ENCODE measurements at regions not wholly inside any gene's neighbourhood (a gene's known extent, or its start where the extent isn't known, plus 50 kb on each side); places are given as distances from the start of the nearest gene placed in this dataset.

DNA sequence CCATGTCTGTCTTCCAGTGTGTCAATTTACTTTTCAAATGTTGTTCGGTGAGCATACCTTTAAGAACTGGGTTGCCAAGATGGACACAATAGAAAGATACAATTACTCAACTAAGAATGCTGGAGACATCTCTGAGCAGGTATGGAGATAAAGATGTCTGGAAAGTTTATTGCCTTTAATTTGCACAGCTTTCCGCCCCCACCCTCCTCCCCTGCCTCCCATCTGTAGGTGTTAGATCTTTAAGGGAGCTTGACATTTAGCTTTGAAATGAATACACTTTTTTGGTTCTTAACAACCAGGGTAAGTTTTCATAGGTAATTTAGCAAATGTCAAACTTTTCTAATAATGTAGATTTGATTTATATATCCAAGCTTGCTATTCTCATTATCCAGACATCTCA is 104.4 kb downstream of the BTBD3 start:
- Histone ChIP-seq H2AFZ (ENCODE audit: insufficient read depth, low read depth, low read length, poor library complexity, severe bottlenecking) (no peak overlapping the region), H3K36me3 (replicated peaks in 1 of 2; ENCODE audit: control extremely low read depth in 1 of 2, control insufficient read depth in 1 of 2, extremely low read depth in 1 of 2, insufficient read depth in 2 of 2, low read length in 1 of 2) (no peaks in the 10 kb centered on the region), H3K9ac (ENCODE audit: low read length) (no peak overlapping the region), H3K4me1 (ENCODE audit: control insufficient read depth in 2 of 2, insufficient read depth in 2 of 2, low read length in 2 of 2) (peaks cover 13 to 21% of the 10 kb centered on the region in 2 donors), H3K4me3 (ENCODE audit: control extremely low read depth in 1 of 5, extremely low read depth in 1 of 5, insufficient read depth in 1 of 5, low read depth in 2 of 5, low read length in 4 of 5) (no peak overlapping the region), H3K9me3 (ENCODE audit: control extremely low read depth in 1 of 3, control insufficient read depth in 2 of 3, insufficient read depth in 1 of 3, low read length in 2 of 3) (no peaks in the 10 kb centered on the region), H4K20me1 (ENCODE audit: control insufficient read depth, insufficient read depth, low read length, poor library complexity, severe bottlenecking) (no peaks in the 10 kb centered on the region), H3K79me2 (ENCODE audit: control insufficient read depth, insufficient read depth, low read length) (no peaks in the 10 kb centered on the region), H3K4me2 (replicated peaks; ENCODE audit: low read depth, low read length, poor library complexity, severe bottlenecking) (no peak overlapping the region), H3K27me3 (replicated peaks in 1 of 4; ENCODE audit: control extremely low read depth in 1 of 4, control insufficient read depth in 3 of 4, insufficient read depth in 4 of 4, low read length in 3 of 4) (no peaks in the 10 kb centered on the region), H3K27ac (ENCODE audit: low read length in 2 of 2) (no peak overlapping the region)
- no peaks in the 10 kb centered on the region for H3K27me3 Mint-ChIP-seq
- CTCF ChIA-PET: no interaction called here
- POLR2A ChIA-PET: no interaction called here
- intact Hi-C loops (cut with micrococcal nuclease): no loop called here
- no peak for DNase-seq
- no peak for TF ChIP-seq EZH2 (IDR thresholded peaks at IDR 0.05; ENCODE audit: borderline replicate concordance, insufficient read depth, low read depth, low read length, poor library complexity, severe bottlenecking)
- TF ChIP-seq, protein P1, sequence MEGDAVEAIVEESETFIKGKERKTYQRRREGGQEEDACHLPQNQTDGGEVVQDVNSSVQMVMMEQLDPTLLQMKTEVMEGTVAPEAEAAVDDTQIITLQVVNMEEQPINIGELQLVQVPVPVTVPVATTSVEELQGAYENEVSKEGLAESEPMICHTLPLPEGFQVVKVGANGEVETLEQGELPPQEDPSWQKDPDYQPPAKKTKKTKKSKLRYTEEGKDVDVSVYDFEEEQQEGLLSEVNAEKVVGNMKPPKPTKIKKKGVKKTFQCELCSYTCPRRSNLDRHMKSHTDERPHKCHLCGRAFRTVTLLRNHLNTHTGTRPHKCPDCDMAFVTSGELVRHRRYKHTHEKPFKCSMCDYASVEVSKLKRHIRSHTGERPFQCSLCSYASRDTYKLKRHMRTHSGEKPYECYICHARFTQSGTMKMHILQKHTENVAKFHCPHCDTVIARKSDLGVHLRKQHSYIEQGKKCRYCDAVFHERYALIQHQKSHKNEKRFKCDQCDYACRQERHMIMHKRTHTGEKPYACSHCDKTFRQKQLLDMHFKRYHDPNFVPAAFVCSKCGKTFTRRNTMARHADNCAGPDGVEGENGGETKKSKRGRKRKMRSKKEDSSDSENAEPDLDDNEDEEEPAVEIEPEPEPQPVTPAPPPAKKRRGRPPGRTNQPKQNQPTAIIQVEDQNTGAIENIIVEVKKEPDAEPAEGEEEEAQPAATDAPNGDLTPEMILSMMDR (IDR thresholded peaks at IDR 0.05): no peak
- H3K27ac Mint-ChIP-seq: no peak overlapping the region
- no peaks in the 10 kb centered on the region for H3K9me3 Mint-ChIP-seq (ENCODE audit: insufficient read depth)
- peaks cover 18% of the 10 kb centered on the region for H3K4me1 Mint-ChIP-seq
- ATAC-seq (ENCODE audit: low read depth): no peak
- no CpG with 5 or more reads among the region's 2 CpGs for WGBS (ENCODE audit: insufficient coverage)
- H3K4me3 Mint-ChIP-seq: no peak overlapping the region

DNA sequence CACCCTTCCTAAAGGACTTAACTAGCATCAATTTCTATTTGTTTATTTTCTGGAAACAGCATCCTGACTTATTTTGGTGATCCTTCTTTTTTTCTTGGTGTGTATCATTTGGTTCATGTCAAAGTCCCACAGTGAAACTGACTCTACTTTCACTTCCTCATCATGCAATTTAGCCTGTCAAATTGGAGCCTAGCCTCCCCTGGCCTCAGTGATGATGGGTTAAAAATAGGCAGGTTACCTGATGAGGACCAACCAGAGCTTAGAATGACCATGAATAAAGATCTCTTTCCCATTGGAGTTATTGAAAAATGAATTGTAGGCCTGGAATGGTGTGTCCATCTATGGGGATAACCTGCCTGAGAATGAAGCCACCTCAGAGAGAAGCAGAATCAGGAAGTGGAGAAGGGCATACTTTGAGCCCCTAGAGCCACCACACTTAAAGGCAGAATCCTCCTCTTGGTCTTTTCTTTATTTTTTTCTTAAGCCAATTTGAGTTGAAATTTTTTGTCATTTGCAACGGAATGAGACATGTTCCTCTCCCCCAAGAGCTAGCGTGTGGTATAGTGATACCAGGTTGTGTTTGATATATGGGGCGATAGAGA is 105.6 kb downstream of the BTBD3 start:
- peaks cover 13 to 21% of the 10 kb centered on the region in 2 donors for H3K4me1 ChIP-seq (ENCODE audit: control insufficient read depth in 2 of 2, insufficient read depth in 2 of 2, low read length in 2 of 2)
- H3K9me3 ChIP-seq (ENCODE audit: control extremely low read depth in 1 of 3, control insufficient read depth in 2 of 3, insufficient read depth in 1 of 3, low read length in 2 of 3): no peaks in the 10 kb centered on the region
- H3K27ac ChIP-seq (ENCODE audit: low read length in 2 of 2): peak overlapping the region in 1 of 2 donors; percentile 14
- ChIA-PET CTCF (no interaction called here), POLR2A (no interaction called here)
- no peaks in the 10 kb centered on the region for H3K79me2 ChIP-seq (ENCODE audit: control insufficient read depth, insufficient read depth, low read length)
- H3K4me3 ChIP-seq (ENCODE audit: control extremely low read depth in 1 of 5, extremely low read depth in 1 of 5, insufficient read depth in 1 of 5, low read depth in 2 of 5, low read length in 4 of 5): no peak overlapping the region
- no peaks in the 10 kb centered on the region for H4K20me1 ChIP-seq (ENCODE audit: control insufficient read depth, insufficient read depth, low read length, poor library complexity, severe bottlenecking)
- no peak for ATAC-seq (ENCODE audit: low read depth)
- Mint-ChIP-seq H3K27me3 (no peaks in the 10 kb centered on the region), H3K27ac (no peak overlapping the region), H3K4me3 (no peak overlapping the region), H3K9me3 (ENCODE audit: insufficient read depth) (no peaks in the 10 kb centered on the region), H3K4me1 (peaks cover 18% of the 10 kb centered on the region)
- H3K4me2 ChIP-seq (replicated peaks; ENCODE audit: low read depth, low read length, poor library complexity, severe bottlenecking): peak overlapping the region; percentile 19
- H3K27me3 ChIP-seq (replicated peaks in 1 of 4; ENCODE audit: control extremely low read depth in 1 of 4, control insufficient read depth in 3 of 4, insufficient read depth in 4 of 4, low read length in 3 of 4): no peaks in the 10 kb centered on the region
- H3K9ac ChIP-seq (ENCODE audit: low read length): no peak overlapping the region
- H2AFZ ChIP-seq (ENCODE audit: insufficient read depth, low read depth, low read length, poor library complexity, severe bottlenecking): peak overlapping the region; percentile 16
- peak; percentile 60 for DNase-seq
- TF ChIP-seq, protein P1 (IDR thresholded peaks at IDR 0.05): no peak
- no peak for TF ChIP-seq EZH2 (IDR thresholded peaks at IDR 0.05; ENCODE audit: borderline replicate concordance, insufficient read depth, low read depth, low read length, poor library complexity, severe bottlenecking)
- intact Hi-C loops (cut with micrococcal nuclease): no loop called here
- H3K36me3 ChIP-seq (replicated peaks in 1 of 2; ENCODE audit: control extremely low read depth in 1 of 2, control insufficient read depth in 1 of 2, extremely low read depth in 1 of 2, insufficient read depth in 2 of 2, low read length in 1 of 2): no peaks in the 10 kb centered on the region
- WGBS (ENCODE audit: insufficient coverage): no CpG with 5 or more reads among the region's 3 CpGs

Measured in B cell (primary cell).